WTC11 (cell line): ENCODE measurements at regions not wholly inside any gene's neighbourhood (a gene's known extent, or its start where the extent isn't known, plus 50 kb on each side); places are given as distances from the start of the nearest gene placed in this dataset.

Experiments
- CTCF ChIP-seq: fragments of 200-600 bp; IDR thresholded peaks from 2 replicates; pipeline ENCODE4 v1.8.0; 2022; ENCODE audit warnings: antibody characterized with exemption
- E2F1 ChIP-seq: sonication (generic); formaldehyde crosslinking; IDR thresholded peaks from 2 replicates; pipeline ENCODE4 v1.8.0; 2022; ENCODE audit warnings: mild to moderate bottlenecking, missing genetic modification reagents
- NFYB ChIP-seq: sonication (generic); formaldehyde crosslinking; conservative IDR thresholded peaks from 2 replicates; pipeline ENCODE4 v1.8.0; 2022; ENCODE audit warnings: low read depth, missing genetic modification reagents
- PRDM15 ChIP-seq: sonication (generic); formaldehyde crosslinking; IDR thresholded peaks from 2 replicates; pipeline ENCODE4 v1.8.0; 2022; ENCODE audit warnings: missing genetic modification reagents
- TCF7 ChIP-seq: sonication (generic); formaldehyde crosslinking; IDR thresholded peaks from 2 replicates; pipeline ENCODE4 v1.8.0; 2022; ENCODE audit warnings: mild to moderate bottlenecking, low read depth, missing genetic modification reagents, moderate library complexity
- TEAD4 ChIP-seq: sonication (generic); formaldehyde crosslinking; IDR thresholded peaks from 2 replicates; pipeline ENCODE4 v1.8.0; 2022; ENCODE audit warnings: mild to moderate bottlenecking, missing genetic modification reagents

- TF ChIP-seq CTCF (no peak), NFYB (CRISPR knock-in tag) (no peak), TEAD4 (CRISPR knock-in tag) (no peak), PRDM15 (CRISPR knock-in tag) (no peak), TCF7 (CRISPR knock-in tag) (no peak), E2F1 (CRISPR knock-in tag) (no peak)
Observed at GRCh38 chr13:80858131-80858530, 517.2 kb upstream of the SPRY2 start.
